IMR-90 (cell line): ENCODE measurements at regions not wholly inside any gene's neighbourhood (a gene's known extent, or its start where the extent isn't known, plus 50 kb on each side); places are given as distances from the start of the nearest gene placed in this dataset.

Experiments
- ATAC-seq: fragments of 200-7000 bp; cut with Tn5 transposase; 2 replicates; pipeline ENCODE4 v1.9.1; 2020; ENCODE audit warnings: low read depth, mild to moderate bottlenecking, moderate library complexity
- BruUV-seq: library from RNA; stranded (reverse); fragments of 400-500 nt; replicated peaks from 2 replicates; lab custom pipeline; 2021; lab: Mats Ljungman, UMichigan
- CTCF ChIA-PET: fragments of 300-600 bp; formaldehyde crosslinking; extraction: SDS; loops from one replicate; lab custom pipeline; 2021; ENCODE audit warnings: antibody characterized with exemption; lab: Yijun Ruan, JAX
- POLR2A ChIA-PET: fragments of 300-600 bp; sonication (Branson Sonifier 250); formaldehyde crosslinking; loops from one replicate; lab custom pipeline; 2022; ENCODE audit warnings: antibody characterized with exemption; ENCODE audit not compliant: unreplicated experiment; lab: Charles Lee
- DNase-seq: peaks from one replicate; pipeline ENCODE4 v3.0.0; 2013
- H2AFZ ChIP-seq: replicated peaks from 2 replicates; pipeline ENCODE3; 2013; ENCODE audit warnings: low read length, mild to moderate bottlenecking; ENCODE audit not compliant: poor library complexity
- H2AK5ac ChIP-seq: 2 replicates; pipeline ENCODE4 v1.6.1; 2013; ENCODE audit warnings: low read depth, low read length, inconsistent platforms
- H2AK9ac ChIP-seq: replicated peaks from 2 replicates; pipeline ENCODE3; 2013; ENCODE audit warnings: mild to moderate bottlenecking, low read depth, low read length, moderate library complexity; ENCODE audit not compliant: poor library complexity
- H2BK120ac ChIP-seq: 2 replicates; pipeline ENCODE4 v1.6.1; 2013; ENCODE audit warnings: low read depth, low read length, inconsistent platforms
- H2BK15ac ChIP-seq: 3 replicates; pipeline ENCODE4 v1.6.1; 2013; ENCODE audit warnings: low read depth, low read length, inconsistent platforms
- H2BK20ac ChIP-seq: 2 replicates; pipeline ENCODE4 v1.6.1; 2013; ENCODE audit warnings: low read depth, mild to moderate bottlenecking, inconsistent platforms, low read length, moderate library complexity
- H2BK5ac ChIP-seq: 2 replicates; pipeline ENCODE4 v1.6.1; 2013; ENCODE audit warnings: mild to moderate bottlenecking, low read depth, low read length, inconsistent platforms; ENCODE audit not compliant: poor library complexity, severe bottlenecking
- H3K14ac ChIP-seq: replicated peaks from 2 replicates; pipeline ENCODE4 v1.6.1; 2013; ENCODE audit warnings: low read depth, low read length, inconsistent platforms
- H3K18ac ChIP-seq: 2 replicates; pipeline ENCODE4 v1.6.1; 2013; ENCODE audit warnings: low read depth, low read length, control low read depth
- H3K23ac ChIP-seq: 2 replicates; pipeline ENCODE4 v1.6.1; 2013; ENCODE audit warnings: low read depth, low read length, inconsistent platforms
- H3K27ac ChIP-seq: 2 replicates; pipeline ENCODE4 v1.5.1; 2013; ENCODE audit warnings: mild to moderate bottlenecking, control low read depth, low read length; ENCODE audit not compliant: insufficient read depth
- H3K27me3 ChIP-seq: 2 replicates; pipeline ENCODE4 v1.6.1; 2013; ENCODE audit warnings: low read length; ENCODE audit not compliant: control insufficient read depth, insufficient read depth
- H3K36me3 ChIP-seq: 2 replicates; pipeline ENCODE4 v1.6.1; 2013; ENCODE audit warnings: low read length, mixed read lengths; ENCODE audit not compliant: control insufficient read depth, insufficient read depth
- H3K4ac ChIP-seq: 2 replicates; pipeline ENCODE4 v1.6.1; 2013; ENCODE audit warnings: low read depth, low read length, inconsistent platforms
- H3K4me1 ChIP-seq: 2 replicates; pipeline ENCODE4 v1.6.1; 2013; ENCODE audit warnings: low read length, mixed read lengths; ENCODE audit not compliant: control insufficient read depth, insufficient read depth
- H3K4me2 ChIP-seq: 2 replicates; pipeline ENCODE4 v1.6.1; 2013; ENCODE audit warnings: low read depth, mild to moderate bottlenecking, control low read depth, low read length, moderate library complexity
- H3K4me3 ChIP-seq: 2 replicates; pipeline ENCODE4 v1.5.1; 2013; ENCODE audit warnings: low read depth, mild to moderate bottlenecking, control low read depth, low read length, moderate library complexity; ENCODE audit not compliant: insufficient read depth
- H3K56ac ChIP-seq: 2 replicates; pipeline ENCODE4 v1.6.1; 2013; ENCODE audit warnings: low read length, inconsistent platforms; ENCODE audit not compliant: insufficient read depth; ENCODE audit errors: extremely low read depth
- H3K79me1 ChIP-seq, 2 experiments: 2 replicates each; pipeline ENCODE4 v1.6.1; 2013; ENCODE audit warnings: low read length in 2 of 2, inconsistent platforms in 1 of 2, low read depth in 1 of 2
- H3K9ac ChIP-seq: 2 replicates; pipeline ENCODE4 v1.6.1; 2013; ENCODE audit warnings: low read depth, low read length, control low read depth
- H3K9me1 ChIP-seq: 2 replicates; pipeline ENCODE4 v1.6.1; 2013; ENCODE audit warnings: low read length, inconsistent platforms; ENCODE audit not compliant: insufficient read depth
- H3K9me3 ChIP-seq: 2 replicates; pipeline ENCODE4 v1.6.1; 2013; ENCODE audit warnings: low read length; ENCODE audit not compliant: control insufficient read depth, insufficient read depth
- H4K20me1 ChIP-seq: 2 replicates; pipeline ENCODE4 v1.6.1; 2013; ENCODE audit warnings: low read length, inconsistent platforms; ENCODE audit not compliant: insufficient read depth
- H4K5ac ChIP-seq: 2 replicates; pipeline ENCODE4 v1.6.1; 2013; ENCODE audit warnings: mild to moderate bottlenecking, low read depth, low read length, control low read depth
- H4K8ac ChIP-seq, 2 experiments: 2 replicates each; pipeline ENCODE4 v1.6.1; 2013; ENCODE audit warnings: low read depth in 2 of 2, low read length in 2 of 2, control low read depth in 1 of 2, inconsistent platforms in 1 of 2
- H4K91ac ChIP-seq: 2 replicates; pipeline ENCODE4 v1.6.1; 2013; ENCODE audit warnings: low read depth, low read length, inconsistent platforms; ENCODE audit not compliant: insufficient read depth
- CHD1 ChIP-seq: IDR thresholded peaks from 2 replicates; pipeline ENCODE4 v1.6.1; 2012; ENCODE audit warnings: low read depth, low read length, improper control_type of control experiment
- CTCF ChIP-seq: conservative IDR thresholded peaks from 2 replicates; pipeline ENCODE4 v1.5.1; 2012; ENCODE audit warnings: mild to moderate bottlenecking, low read depth, low read length, improper control_type of control experiment
- ELK1 ChIP-seq: fragments of 150-350 bp; IDR thresholded peaks from 2 replicates; pipeline ENCODE4 v1.6.1; 2016; ENCODE audit warnings: low read depth, mild to moderate bottlenecking, low read length, moderate library complexity, borderline replicate concordance
- MAZ ChIP-seq: IDR thresholded peaks from 2 replicates; pipeline ENCODE4 v1.6.1; 2012; ENCODE audit warnings: low read depth, mild to moderate bottlenecking, low read length, improper control_type of control experiment, moderate library complexity, borderline replicate concordance
- POLR2A ChIP-seq: IDR thresholded peaks from 2 replicates; pipeline ENCODE4 v1.6.1; 2012; ENCODE audit warnings: mild to moderate bottlenecking, low read depth, low read length
- USF2 ChIP-seq: fragments of 150-350 bp; IDR thresholded peaks from 2 replicates; pipeline ENCODE4 v1.6.1; 2017; ENCODE audit warnings: mild to moderate bottlenecking, antibody characterized with exemption, low read length, low read depth
- WGBS, 2 experiments: methylation state at CpG; one replicate each; pipeline versions ENCODE4 v1.1.5 to v1.1.7; 2013; ENCODE audit warnings: missing lambda C conversion rate in 2 of 2; ENCODE audit not compliant: insufficient read length in 1 of 2; ENCODE audit errors: extremely low coverage in 2 of 2; 5-methylcytosine and 5-hydroxymethylcytosine counted together
- dilution Hi-C: fragments of 300-500 bp; cut with HindIII; formaldehyde crosslinking; loops from one replicate; pipeline ENCODE4 v1.14.3; 2018; ENCODE audit warnings: low sequenced_read_pairs; ENCODE audit not compliant: unreplicated experiment
- in situ Hi-C: fragments of 300-500 bp; cut with MboI; formaldehyde crosslinking; loops from 3 replicates; pipeline ENCODE4 v1.14.3; 2019; ENCODE audit warnings: low sequenced_read_pairs, inconsistent platforms, mixed read lengths
- intact Hi-C: fragments of 100-400 bp; cut with micrococcal nuclease; formaldehyde crosslinking; loops from 2 replicates; pipeline ENCODE4 v1.10.0; 2022

GRCh38 chr1:244241438-244241837 is 190.4 kb downstream of the ZBTB18 start:
- no peaks in the 10 kb centered on the region for H3K79me1 ChIP-seq
- peak overlapping the region; percentile 38; the same call in 1 of the 2 replicates for H2AK5ac ChIP-seq
- no peak for DNase-seq
- no peak overlapping the region for H4K5ac ChIP-seq
- no peak overlapping the region for H3K4me3 ChIP-seq
- no peaks in the 10 kb centered on the region for H3K9me3 ChIP-seq
- no peak for ATAC-seq
- no peak overlapping the region for H4K8ac ChIP-seq
- H3K27ac ChIP-seq = no peak overlapping the region
- H4K20me1 ChIP-seq = no peaks in the 10 kb centered on the region
- no peak overlapping the region for H3K23ac ChIP-seq
- H3K4me1 ChIP-seq = peaks cover 6% of the 10 kb centered on the region
- no peak overlapping the region for H3K14ac ChIP-seq
- no peak overlapping the region for H4K91ac ChIP-seq
- no peak overlapping the region for H3K4me2 ChIP-seq
- WGBS, 2 experiments = 91% methylated on average over 4 of the region's 4 CpGs; no CpG with 5 or more reads in 1 of the 2 experiments
- intact Hi-C loops (no loop called here), dilution Hi-C loops (no loop called here), in situ Hi-C loops (no loop called here)
- POLR2A ChIA-PET = no interaction called here
- H2BK120ac ChIP-seq = no peak overlapping the region
- BruUV-seq = no TSS peak
- no peak overlapping the region for H3K56ac ChIP-seq
- H3K9me1 ChIP-seq = 0 out of 2 replicates have a peak, but pooled peaks cover 1% of the 10 kb centered on the region
- H3K4ac ChIP-seq = no peak overlapping the region
- no peak overlapping the region for H2AK9ac ChIP-seq
- no peaks in the 10 kb centered on the region; the same call in 1 of the 2 replicates for H3K27me3 ChIP-seq
- no peak overlapping the region for H3K18ac ChIP-seq
- TF ChIP-seq CTCF = no peak
- TF ChIP-seq USF2 = no peak
- TF ChIP-seq ELK1 = no peak
- TF ChIP-seq MAZ = no peak
- TF ChIP-seq POLR2A = no peak
- TF ChIP-seq CHD1 = no peak
- H2BK15ac ChIP-seq = no peak overlapping the region
- no peaks in the 10 kb centered on the region for H3K36me3 ChIP-seq
- H3K9ac ChIP-seq = no peak overlapping the region
- no peak overlapping the region for H2BK20ac ChIP-seq
- no peak overlapping the region for H2AFZ ChIP-seq
- no peak overlapping the region for H2BK5ac ChIP-seq
- CTCF ChIA-PET = interaction anchor here (1.0 kb wide), 1 partner anchor 78 kb away, joined by 3 read pairs; no protein-coding TSS in a partner anchor
